ENCODE measurements at regions not wholly inside any gene's neighbourhood (a gene's known extent, or its start where the extent isn't known, plus 50 kb on each side); places are given as distances from the start of the nearest gene placed in this dataset.

DNA sequence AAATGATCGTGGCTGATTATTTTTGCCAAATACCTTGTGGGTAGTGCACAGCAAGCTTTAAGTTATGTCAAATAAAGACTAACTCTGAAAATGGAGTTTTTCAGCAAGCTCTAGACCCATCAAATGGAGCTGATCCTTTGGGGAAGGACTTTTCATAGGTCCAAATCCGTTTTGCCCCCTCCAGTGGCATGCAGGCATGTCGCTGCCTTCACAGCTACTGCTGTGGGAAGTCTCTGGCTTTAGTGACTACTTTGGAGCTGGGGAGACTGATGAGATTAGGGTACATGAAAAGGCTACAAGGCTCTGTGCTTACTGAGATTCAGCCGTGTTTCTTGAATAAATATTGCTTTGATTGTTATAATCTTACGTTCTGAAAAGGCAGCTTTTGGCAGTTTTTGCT, 106.6 kb upstream of the HS3ST1 start:
- Histone ChIP-seq H3K27ac (no peak overlapping the region), H3K4me3 (no peak overlapping the region), H3K36me3 (no peaks in the 10 kb centered on the region), H3K9me3 (no peaks in the 10 kb centered on the region), H3K27me3 (no peaks in the 10 kb centered on the region), H3K4me1 (no peaks in the 10 kb centered on the region)
- TF ChIP-seq, protein P1, sequence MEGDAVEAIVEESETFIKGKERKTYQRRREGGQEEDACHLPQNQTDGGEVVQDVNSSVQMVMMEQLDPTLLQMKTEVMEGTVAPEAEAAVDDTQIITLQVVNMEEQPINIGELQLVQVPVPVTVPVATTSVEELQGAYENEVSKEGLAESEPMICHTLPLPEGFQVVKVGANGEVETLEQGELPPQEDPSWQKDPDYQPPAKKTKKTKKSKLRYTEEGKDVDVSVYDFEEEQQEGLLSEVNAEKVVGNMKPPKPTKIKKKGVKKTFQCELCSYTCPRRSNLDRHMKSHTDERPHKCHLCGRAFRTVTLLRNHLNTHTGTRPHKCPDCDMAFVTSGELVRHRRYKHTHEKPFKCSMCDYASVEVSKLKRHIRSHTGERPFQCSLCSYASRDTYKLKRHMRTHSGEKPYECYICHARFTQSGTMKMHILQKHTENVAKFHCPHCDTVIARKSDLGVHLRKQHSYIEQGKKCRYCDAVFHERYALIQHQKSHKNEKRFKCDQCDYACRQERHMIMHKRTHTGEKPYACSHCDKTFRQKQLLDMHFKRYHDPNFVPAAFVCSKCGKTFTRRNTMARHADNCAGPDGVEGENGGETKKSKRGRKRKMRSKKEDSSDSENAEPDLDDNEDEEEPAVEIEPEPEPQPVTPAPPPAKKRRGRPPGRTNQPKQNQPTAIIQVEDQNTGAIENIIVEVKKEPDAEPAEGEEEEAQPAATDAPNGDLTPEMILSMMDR (IDR thresholded peaks at IDR 0.05): no peak
- DNase-seq (no peak), ATAC-seq (no peak)
- intact Hi-C loops (cut with DNase I): no loop called here

DNA sequence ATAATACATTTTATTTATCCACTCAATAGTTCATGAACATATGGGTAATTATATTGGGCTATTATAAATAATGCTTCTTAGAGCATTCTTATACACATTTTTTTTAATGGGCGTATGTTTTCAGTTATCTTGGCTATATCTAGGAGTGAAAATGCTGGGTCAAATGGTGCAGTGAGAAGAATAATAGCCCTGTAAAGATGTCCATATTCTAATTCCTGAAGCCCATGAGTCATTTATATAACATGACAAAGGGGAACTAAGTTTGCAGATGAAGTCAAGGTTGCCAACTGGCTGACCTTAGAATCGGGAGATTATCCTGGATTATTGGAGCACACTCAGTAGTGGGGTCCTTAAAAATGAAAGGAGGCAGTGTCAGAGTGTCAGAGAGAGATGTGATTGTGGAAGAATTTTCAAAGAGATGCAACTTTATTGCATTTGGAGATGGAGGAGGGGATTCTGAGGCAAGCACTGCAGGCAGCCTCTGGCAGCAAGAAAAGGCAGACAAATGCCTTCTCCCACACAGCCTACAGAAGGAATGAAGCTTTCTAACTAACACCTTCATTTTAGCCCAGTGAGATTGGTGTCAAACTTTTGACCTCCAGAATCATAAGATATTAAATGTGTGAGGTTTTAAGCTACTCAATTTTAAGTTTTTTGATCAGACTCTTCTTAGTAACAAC, 106.1 kb upstream of the HS3ST1 start:
- TF ChIP-seq, protein P1 (IDR thresholded peaks at IDR 0.05): no peak
- ATAC-seq (no peak), DNase-seq (no peak)
- no peaks in the 10 kb centered on the region for H3K4me1 ChIP-seq
- intact Hi-C loops (cut with DNase I): no loop called here
- H3K27ac ChIP-seq: no peak overlapping the region
- H3K4me3 ChIP-seq: no peak overlapping the region
- no peaks in the 10 kb centered on the region for H3K27me3 ChIP-seq
- no peaks in the 10 kb centered on the region for H3K9me3 ChIP-seq
- no peaks in the 10 kb centered on the region for H3K36me3 ChIP-seq

DNA sequence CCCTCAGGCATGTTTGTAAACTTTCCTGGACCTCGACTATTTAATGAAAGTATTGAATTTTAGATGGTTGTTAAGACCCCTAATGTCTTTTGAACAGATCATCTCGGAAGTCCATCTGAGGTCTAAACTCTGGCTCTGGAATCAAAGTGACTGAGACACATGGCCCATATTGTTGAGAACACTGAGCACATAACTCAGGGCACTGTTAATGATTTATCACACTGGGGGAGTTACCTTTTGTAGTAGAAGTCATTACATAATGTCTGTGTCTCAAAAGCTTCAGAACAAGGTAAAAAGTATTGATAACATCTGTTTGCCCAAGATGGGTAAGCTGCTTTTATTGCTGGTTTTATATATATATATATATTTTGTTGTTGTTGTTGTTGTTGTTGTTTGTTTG, 103.4 kb upstream of the HS3ST1 start:
- TF ChIP-seq, protein P1 (IDR thresholded peaks at IDR 0.05): no peak
- H3K4me1 ChIP-seq: no peaks in the 10 kb centered on the region
- DNase-seq (no peak), ATAC-seq (no peak)
- intact Hi-C loops (cut with DNase I): no loop called here
- no peaks in the 10 kb centered on the region for H3K9me3 ChIP-seq
- H3K4me3 ChIP-seq: no peak overlapping the region
- no peaks in the 10 kb centered on the region for H3K36me3 ChIP-seq
- no peaks in the 10 kb centered on the region for H3K27me3 ChIP-seq
- H3K27ac ChIP-seq: no peak overlapping the region

DNA sequence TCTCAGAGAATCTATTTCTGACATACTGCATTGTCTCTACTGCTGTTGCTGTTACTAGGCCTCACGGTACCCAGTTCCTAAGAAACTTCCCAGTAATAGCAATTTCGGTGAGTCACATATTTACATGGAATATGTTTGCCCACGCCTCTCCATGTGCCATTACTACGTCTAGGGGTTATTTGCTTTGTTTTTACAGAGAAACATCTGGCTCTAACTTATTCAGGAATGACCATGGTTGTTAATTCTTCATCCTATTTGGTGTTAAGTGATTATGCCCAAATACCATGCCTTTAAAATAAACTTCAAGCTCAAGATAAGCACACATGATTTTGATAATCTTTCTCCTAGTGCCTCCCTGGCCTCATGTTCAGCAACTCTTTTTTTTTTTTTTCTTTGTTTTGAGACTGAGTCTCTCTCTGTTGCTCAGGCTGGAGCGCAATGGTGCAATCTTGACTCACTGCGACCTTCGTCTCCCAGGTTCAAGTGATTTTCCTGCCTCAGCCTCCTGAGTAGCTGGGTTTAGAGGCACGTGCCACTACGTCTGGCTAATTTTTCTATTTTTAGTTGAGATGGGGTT, 101.0 kb upstream of the HS3ST1 start:
- Histone ChIP-seq H3K36me3 (no peaks in the 10 kb centered on the region), H3K27me3 (no peaks in the 10 kb centered on the region), H3K27ac (no peak overlapping the region), H3K4me3 (no peak overlapping the region), H3K4me1 (no peaks in the 10 kb centered on the region), H3K9me3 (no peaks in the 10 kb centered on the region)
- no peak for DNase-seq
- ATAC-seq: no peak
- TF ChIP-seq, protein P1 (IDR thresholded peaks at IDR 0.05): no peak
- intact Hi-C loops (cut with DNase I): no loop called here

DNA sequence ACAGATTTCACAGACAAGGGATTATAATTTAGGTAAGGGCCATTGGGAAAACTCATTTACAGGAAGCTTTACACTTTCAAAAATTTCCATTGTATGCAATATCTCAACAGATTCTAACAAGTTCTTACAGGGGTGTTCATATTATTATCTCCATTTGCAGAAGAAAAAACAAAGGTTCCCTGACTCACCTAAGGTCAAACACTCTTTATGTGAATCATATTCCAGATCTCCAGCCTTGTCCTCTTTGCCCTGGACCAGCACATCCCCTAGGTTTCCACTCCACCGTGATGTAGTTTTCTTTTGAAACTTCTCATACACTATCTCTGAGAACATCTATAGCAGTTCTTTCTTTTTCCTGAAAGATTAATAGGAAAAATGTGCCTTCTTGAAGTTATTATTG, 96.4 kb upstream of the HS3ST1 start:
- ATAC-seq (no peak), DNase-seq (no peak)
- Histone ChIP-seq H3K27ac (no peak overlapping the region), H3K4me3 (no peak overlapping the region), H3K9me3 (no peaks in the 10 kb centered on the region), H3K36me3 (no peaks in the 10 kb centered on the region), H3K4me1 (no peaks in the 10 kb centered on the region), H3K27me3 (no peaks in the 10 kb centered on the region)
- intact Hi-C loops (cut with DNase I): no loop called here
- TF ChIP-seq, protein P1 (IDR thresholded peaks at IDR 0.05): no peak

All from upper lobe of right lung (tissue), 1 donor.